ENCODE measurements at regions not wholly inside any gene's neighbourhood (a gene's known extent, or its start where the extent isn't known, plus 50 kb on each side); places are given as distances from the start of the nearest gene placed in this dataset.

- no peaks in the 10 kb centered on the region for H3K79me2 ChIP-seq (ENCODE audit: low read length)
- intact Hi-C loops (cut with micrococcal nuclease) = no loop called here
- no peak for ATAC-seq
- H3F3A ChIP-seq (ENCODE audit: low read length, unreplicated experiment) = no peaks in the 10 kb centered on the region
- TF ChIP-seq CTCF (conservative IDR thresholded peaks at IDR 0.05; ENCODE audit: low read depth, low read length) (no peak), EZH2phosphoT487 (IDR thresholded peaks at IDR 0.05; ENCODE audit: borderline replicate concordance, low read length) (no peak), EZH2 (IDR thresholded peaks at IDR 0.05; ENCODE audit: low read length, unreplicated experiment) (no peak)
- no peaks in the 10 kb centered on the region for H4K20me1 ChIP-seq (ENCODE audit: low read length)
- no peaks in the 10 kb centered on the region for H3K4me1 ChIP-seq (ENCODE audit: insufficient read depth, low read length)
- no peak overlapping the region for H3K4me3 ChIP-seq (ENCODE audit: low read length)
- H3K27me3 ChIP-seq (ENCODE audit: low read length) = no peaks in the 10 kb centered on the region
- H3K4me2 ChIP-seq (ENCODE audit: low read length) = no peak overlapping the region
- CTCF ChIA-PET = no interaction called here
- no peak for DNase-seq
- no peak overlapping the region for H3K27ac ChIP-seq (ENCODE audit: low read length)
- POLR2A ChIA-PET (ENCODE audit: unreplicated experiment) = no interaction called here
- no peak overlapping the region for H2AFZ ChIP-seq (ENCODE audit: low read length)
- BruUV-seq (replicated peaks) = no TSS peak
- no peak overlapping the region for H3K9ac ChIP-seq (ENCODE audit: low read length)
- H3K36me3 ChIP-seq (ENCODE audit: low read depth, low read length) = no peaks in the 10 kb centered on the region
- no peaks in the 10 kb centered on the region for H3K9me3 ChIP-seq (ENCODE audit: low read length)
- H3K9me2 ChIP-seq (replicated peaks; ENCODE audit: low read length) = no peaks in the 10 kb centered on the region
Observed at GRCh38 chr3:132841621-132842020, 119.4 kb upstream of the NPHP3 start.

- CTCF ChIA-PET = no interaction called here
- intact Hi-C loops (cut with micrococcal nuclease) = no loop called here
- no peak for TF ChIP-seq EZH2 (IDR thresholded peaks at IDR 0.05; ENCODE audit: low read length, unreplicated experiment)
- TF ChIP-seq CTCF (conservative IDR thresholded peaks at IDR 0.05; ENCODE audit: low read depth, low read length) = no peak
- no peak for TF ChIP-seq EZH2phosphoT487 (IDR thresholded peaks at IDR 0.05; ENCODE audit: borderline replicate concordance, low read length)
Observed at GRCh38 chr3:132840201-132840700, 118.0 kb upstream of the NPHP3 start.

GRCh38 chr3:132838477-132838876, 116.3 kb upstream of the NPHP3 start:
- no peak for ATAC-seq
- intact Hi-C loops (cut with micrococcal nuclease) = no loop called here
- ChIA-PET POLR2A (ENCODE audit: unreplicated experiment) (no interaction called here), CTCF (no interaction called here)
- TF ChIP-seq CTCF (conservative IDR thresholded peaks at IDR 0.05; ENCODE audit: low read depth, low read length) (no peak), EZH2phosphoT487 (IDR thresholded peaks at IDR 0.05; ENCODE audit: borderline replicate concordance, low read length) (no peak), EZH2 (IDR thresholded peaks at IDR 0.05; ENCODE audit: low read length, unreplicated experiment) (no peak)
- Histone ChIP-seq H3K27me3 (ENCODE audit: low read length) (no peaks in the 10 kb centered on the region), H2AFZ (ENCODE audit: low read length) (no peak overlapping the region), H3F3A (ENCODE audit: low read length, unreplicated experiment) (no peaks in the 10 kb centered on the region), H3K36me3 (ENCODE audit: low read depth, low read length) (no peaks in the 10 kb centered on the region), H3K4me2 (ENCODE audit: low read length) (no peak overlapping the region), H3K27ac (ENCODE audit: low read length) (no peak overlapping the region), H3K4me1 (ENCODE audit: insufficient read depth, low read length) (no peaks in the 10 kb centered on the region), H3K79me2 (ENCODE audit: low read length) (no peaks in the 10 kb centered on the region), H3K9me2 (replicated peaks; ENCODE audit: low read length) (no peaks in the 10 kb centered on the region), H3K9me3 (ENCODE audit: low read length) (no peaks in the 10 kb centered on the region), H3K9ac (ENCODE audit: low read length) (no peak overlapping the region), H4K20me1 (ENCODE audit: low read length) (no peaks in the 10 kb centered on the region), H3K4me3 (ENCODE audit: low read length) (no peak overlapping the region)
- DNase-seq = no peak
- no TSS peak for BruUV-seq (replicated peaks)

More at GRCh38 chr3:132840201-132840700, 118.0 kb upstream of the NPHP3 start:
- POLR2A ChIA-PET (ENCODE audit: unreplicated experiment) = no interaction called here
- no peaks in the 10 kb centered on the region for H3K9me3 ChIP-seq (ENCODE audit: low read length)
- ATAC-seq (no peak), DNase-seq (no peak)
- H3K4me3 ChIP-seq (ENCODE audit: low read length) = no peak overlapping the region
- H3K4me2 ChIP-seq (ENCODE audit: low read length) = no peak overlapping the region
- no peaks in the 10 kb centered on the region for H3K36me3 ChIP-seq (ENCODE audit: low read depth, low read length)
- no peak overlapping the region for H3K27ac ChIP-seq (ENCODE audit: low read length)
- no peaks in the 10 kb centered on the region for H3K9me2 ChIP-seq (replicated peaks; ENCODE audit: low read length)
- no peak overlapping the region for H3K9ac ChIP-seq (ENCODE audit: low read length)
- BruUV-seq (replicated peaks) = no TSS peak
- no peaks in the 10 kb centered on the region for H3K79me2 ChIP-seq (ENCODE audit: low read length)
- H3K4me1 ChIP-seq (ENCODE audit: insufficient read depth, low read length) = no peaks in the 10 kb centered on the region
- no peak overlapping the region for H2AFZ ChIP-seq (ENCODE audit: low read length)
- no peaks in the 10 kb centered on the region for H4K20me1 ChIP-seq (ENCODE audit: low read length)
- H3K27me3 ChIP-seq (ENCODE audit: low read length) = no peaks in the 10 kb centered on the region
- H3F3A ChIP-seq (ENCODE audit: low read length, unreplicated experiment) = no peaks in the 10 kb centered on the region
